ENCODE measurements at regions not wholly inside any gene's neighbourhood (a gene's known extent, or its start where the extent isn't known, plus 50 kb on each side); places are given as distances from the start of the nearest gene placed in this dataset.

DNA sequence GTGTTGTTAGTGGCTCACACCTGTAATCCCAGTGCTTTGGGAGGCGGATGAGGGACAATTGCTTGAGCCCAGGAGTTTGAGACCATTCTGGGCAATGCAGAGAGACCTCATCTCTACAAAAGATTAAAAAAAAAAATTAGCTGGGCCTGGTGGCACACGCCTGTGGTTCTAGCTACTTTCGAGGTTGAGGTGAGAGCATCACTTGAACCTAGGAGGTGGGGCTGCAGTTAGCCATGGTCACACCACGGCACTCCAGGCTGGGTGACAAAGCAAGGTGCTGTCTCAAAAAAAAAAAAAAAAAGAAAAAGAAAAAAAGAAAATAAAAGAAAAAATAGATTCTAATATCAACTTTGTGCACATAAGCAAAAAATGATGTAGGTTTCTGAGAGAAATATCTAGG is 1492.5 kb upstream of the TMEFF2 start (continued):
- TF ChIP-seq TEAD4 (IDR thresholded peaks at IDR 0.05; ENCODE audit: low read depth, low read length) (no peak), RXRA (IDR thresholded peaks at IDR 0.05; ENCODE audit: insufficient read depth, low read depth, low read length) (no peak), KDM5A (IDR thresholded peaks at IDR 0.05; ENCODE audit: low read length) (no peak), GTF2F1 (IDR thresholded peaks at IDR 0.05; ENCODE audit: borderline replicate concordance, low read depth, low read length) (no peak), CBX8 (IDR thresholded peaks at IDR 0.05; ENCODE audit: borderline replicate concordance, low read depth, low read length) (no peak), SIRT6 (IDR thresholded peaks at IDR 0.05; ENCODE audit: low read length) (no peak)
